ENCODE measurements at regions not wholly inside any gene's neighbourhood (a gene's known extent, or its start where the extent isn't known, plus 50 kb on each side); places are given as distances from the start of the nearest gene placed in this dataset.

DNA sequence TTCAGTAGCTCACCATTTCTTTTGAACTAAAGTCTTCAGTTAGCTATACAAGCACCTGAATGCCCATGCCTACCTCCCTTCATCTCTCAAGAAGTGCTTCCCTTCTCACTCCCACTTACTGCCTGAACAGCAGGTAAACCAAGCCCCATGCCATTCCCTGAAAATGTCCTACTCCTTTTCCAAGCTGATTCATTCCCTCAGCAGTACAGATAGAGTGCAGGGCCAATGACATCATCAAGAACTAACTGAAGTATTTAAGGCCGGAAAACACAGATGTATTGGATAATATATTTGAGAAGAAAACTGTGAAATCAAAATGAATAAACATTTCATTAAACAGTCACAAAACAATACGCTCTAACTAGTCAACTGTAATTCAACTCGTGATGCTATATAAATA, 478.8 kb upstream of the CDH11 start:
- H3K4me3 Mint-ChIP-seq = no peak overlapping the region
- peaks cover 4% of the 10 kb centered on the region for H3K9me3 Mint-ChIP-seq (ENCODE audit: insufficient read depth)
- intact Hi-C loops (cut with micrococcal nuclease) = no loop called here
- H3K4me2 ChIP-seq (replicated peaks; ENCODE audit: low read depth, low read length, poor library complexity, severe bottlenecking) = no peak overlapping the region
- TF ChIP-seq, protein P1, sequence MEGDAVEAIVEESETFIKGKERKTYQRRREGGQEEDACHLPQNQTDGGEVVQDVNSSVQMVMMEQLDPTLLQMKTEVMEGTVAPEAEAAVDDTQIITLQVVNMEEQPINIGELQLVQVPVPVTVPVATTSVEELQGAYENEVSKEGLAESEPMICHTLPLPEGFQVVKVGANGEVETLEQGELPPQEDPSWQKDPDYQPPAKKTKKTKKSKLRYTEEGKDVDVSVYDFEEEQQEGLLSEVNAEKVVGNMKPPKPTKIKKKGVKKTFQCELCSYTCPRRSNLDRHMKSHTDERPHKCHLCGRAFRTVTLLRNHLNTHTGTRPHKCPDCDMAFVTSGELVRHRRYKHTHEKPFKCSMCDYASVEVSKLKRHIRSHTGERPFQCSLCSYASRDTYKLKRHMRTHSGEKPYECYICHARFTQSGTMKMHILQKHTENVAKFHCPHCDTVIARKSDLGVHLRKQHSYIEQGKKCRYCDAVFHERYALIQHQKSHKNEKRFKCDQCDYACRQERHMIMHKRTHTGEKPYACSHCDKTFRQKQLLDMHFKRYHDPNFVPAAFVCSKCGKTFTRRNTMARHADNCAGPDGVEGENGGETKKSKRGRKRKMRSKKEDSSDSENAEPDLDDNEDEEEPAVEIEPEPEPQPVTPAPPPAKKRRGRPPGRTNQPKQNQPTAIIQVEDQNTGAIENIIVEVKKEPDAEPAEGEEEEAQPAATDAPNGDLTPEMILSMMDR (IDR thresholded peaks at IDR 0.05) = no peak
- no peak for TF ChIP-seq EZH2 (IDR thresholded peaks at IDR 0.05; ENCODE audit: borderline replicate concordance, insufficient read depth, low read depth, low read length, poor library complexity, severe bottlenecking)
- DNase-seq (no peak), ATAC-seq (ENCODE audit: low read depth) (no peak)
- H4K20me1 ChIP-seq (ENCODE audit: control insufficient read depth, insufficient read depth, low read length, poor library complexity, severe bottlenecking) = no peaks in the 10 kb centered on the region
- no peak overlapping the region for H3K27ac Mint-ChIP-seq
- H3K27me3 ChIP-seq (replicated peaks in 1 of 4; ENCODE audit: control extremely low read depth in 1 of 4, control insufficient read depth in 3 of 4, insufficient read depth in 4 of 4, low read length in 3 of 4) = no peaks in the 10 kb centered on the region
- H3K4me1 Mint-ChIP-seq = no peaks in the 10 kb centered on the region
- no peaks in the 10 kb centered on the region for H3K4me1 ChIP-seq (ENCODE audit: control insufficient read depth in 2 of 2, insufficient read depth in 2 of 2, low read length in 2 of 2)
- no peak overlapping the region for H2AFZ ChIP-seq (ENCODE audit: insufficient read depth, low read depth, low read length, poor library complexity, severe bottlenecking)
- no CpG with 5 or more reads among the region's 3 CpGs for WGBS (ENCODE audit: insufficient coverage)
- peaks cover 0 to 3% (median 0%) of the 10 kb centered on the region in 3 donors for H3K9me3 ChIP-seq (ENCODE audit: control extremely low read depth in 1 of 3, control insufficient read depth in 2 of 3, insufficient read depth in 1 of 3, low read length in 2 of 3)
- H3K79me2 ChIP-seq (ENCODE audit: control insufficient read depth, insufficient read depth, low read length) = no peaks in the 10 kb centered on the region
- POLR2A ChIA-PET = no interaction called here
- CTCF ChIA-PET = no interaction called here
- H3K36me3 ChIP-seq (replicated peaks in 1 of 2; ENCODE audit: control extremely low read depth in 1 of 2, control insufficient read depth in 1 of 2, extremely low read depth in 1 of 2, insufficient read depth in 2 of 2, low read length in 1 of 2) = no peaks in the 10 kb centered on the region
- no peaks in the 10 kb centered on the region for H3K27me3 Mint-ChIP-seq
- no peak overlapping the region for H3K9ac ChIP-seq (ENCODE audit: low read length)
- H3K27ac ChIP-seq (ENCODE audit: low read length in 2 of 2) = no peak overlapping the region
- no peak overlapping the region for H3K4me3 ChIP-seq (ENCODE audit: control extremely low read depth in 1 of 5, extremely low read depth in 1 of 5, insufficient read depth in 1 of 5, low read depth in 2 of 5, low read length in 4 of 5)

DNA sequence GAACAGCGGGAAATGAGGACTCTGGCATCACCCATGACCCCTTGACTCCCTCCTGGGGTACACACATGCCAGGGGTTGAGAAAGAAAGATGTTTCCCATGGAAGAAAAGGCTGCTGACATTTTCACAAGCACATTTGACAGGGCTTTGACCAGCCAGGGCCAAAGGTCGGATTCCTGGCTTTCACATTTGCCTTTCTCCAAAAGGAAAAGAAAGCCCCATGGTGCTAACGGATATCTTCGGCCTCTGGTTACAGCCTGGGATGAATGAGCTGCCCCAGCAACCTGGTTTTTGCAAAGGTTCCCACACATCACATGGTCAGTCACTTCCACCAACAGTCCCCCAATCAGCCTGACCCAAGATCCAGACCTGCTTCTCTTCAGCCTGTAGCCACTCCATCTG, 478.2 kb upstream of the CDH11 start:
- no peaks in the 10 kb centered on the region for H4K20me1 ChIP-seq (ENCODE audit: control insufficient read depth, insufficient read depth, low read length, poor library complexity, severe bottlenecking)
- H3K4me1 Mint-ChIP-seq = no peaks in the 10 kb centered on the region
- H3K9me3 ChIP-seq (ENCODE audit: control extremely low read depth in 1 of 3, control insufficient read depth in 2 of 3, insufficient read depth in 1 of 3, low read length in 2 of 3) = peaks cover 0 to 3% (median 0%) of the 10 kb centered on the region in 3 donors
- POLR2A ChIA-PET = no interaction called here
- H3K79me2 ChIP-seq (ENCODE audit: control insufficient read depth, insufficient read depth, low read length) = no peaks in the 10 kb centered on the region
- H3K4me1 ChIP-seq (ENCODE audit: control insufficient read depth in 2 of 2, insufficient read depth in 2 of 2, low read length in 2 of 2) = no peaks in the 10 kb centered on the region
- CTCF ChIA-PET = no interaction called here
- DNase-seq (no peak), ATAC-seq (ENCODE audit: low read depth) (no peak)
- no peaks in the 10 kb centered on the region for H3K36me3 ChIP-seq (replicated peaks in 1 of 2; ENCODE audit: control extremely low read depth in 1 of 2, control insufficient read depth in 1 of 2, extremely low read depth in 1 of 2, insufficient read depth in 2 of 2, low read length in 1 of 2)
- H3K4me3 ChIP-seq (ENCODE audit: control extremely low read depth in 1 of 5, extremely low read depth in 1 of 5, insufficient read depth in 1 of 5, low read depth in 2 of 5, low read length in 4 of 5) = no peak overlapping the region
- no peak overlapping the region for H3K4me3 Mint-ChIP-seq
- TF ChIP-seq EZH2 (IDR thresholded peaks at IDR 0.05; ENCODE audit: borderline replicate concordance, insufficient read depth, low read depth, low read length, poor library complexity, severe bottlenecking) = no peak
- TF ChIP-seq, protein P1 (IDR thresholded peaks at IDR 0.05) = no peak
- H3K9me3 Mint-ChIP-seq (ENCODE audit: insufficient read depth) = peaks cover 7% of the 10 kb centered on the region
- H3K4me2 ChIP-seq (replicated peaks; ENCODE audit: low read depth, low read length, poor library complexity, severe bottlenecking) = no peak overlapping the region
- H3K9ac ChIP-seq (ENCODE audit: low read length) = no peak overlapping the region
- H3K27me3 Mint-ChIP-seq = no peaks in the 10 kb centered on the region
- intact Hi-C loops (cut with micrococcal nuclease) = no loop called here
- WGBS (ENCODE audit: insufficient coverage) = 94% methylated on average over 3 of the region's 4 CpGs
- H3K27me3 ChIP-seq (replicated peaks in 1 of 4; ENCODE audit: control extremely low read depth in 1 of 4, control insufficient read depth in 3 of 4, insufficient read depth in 4 of 4, low read length in 3 of 4) = no peaks in the 10 kb centered on the region
- H3K27ac ChIP-seq (ENCODE audit: low read length in 2 of 2) = no peak overlapping the region
- H2AFZ ChIP-seq (ENCODE audit: insufficient read depth, low read depth, low read length, poor library complexity, severe bottlenecking) = no peak overlapping the region
- H3K27ac Mint-ChIP-seq = no peak overlapping the region
